AG08396 (cell line): ENCODE measurements at regions not wholly inside any gene's neighbourhood (a gene's known extent, or its start where the extent isn't known, plus 50 kb on each side); places are given as distances from the start of the nearest gene placed in this dataset.
"Not testable (repeated sequence)": the region's sequence is repeated elsewhere in the genome, so short reads cannot be mapped to it uniquely, and the experiment has no call there.

Experiments
- DNase-seq: peaks from one replicate; pipeline ENCODE4 v3.0.0; 2012; ENCODE audit warnings: low spot score, mixed read lengths

GRCh38 chr5:84790406-84790805, 405.7 kb upstream of the EDIL3 start:
- DNase-seq, result no peak

DNA sequence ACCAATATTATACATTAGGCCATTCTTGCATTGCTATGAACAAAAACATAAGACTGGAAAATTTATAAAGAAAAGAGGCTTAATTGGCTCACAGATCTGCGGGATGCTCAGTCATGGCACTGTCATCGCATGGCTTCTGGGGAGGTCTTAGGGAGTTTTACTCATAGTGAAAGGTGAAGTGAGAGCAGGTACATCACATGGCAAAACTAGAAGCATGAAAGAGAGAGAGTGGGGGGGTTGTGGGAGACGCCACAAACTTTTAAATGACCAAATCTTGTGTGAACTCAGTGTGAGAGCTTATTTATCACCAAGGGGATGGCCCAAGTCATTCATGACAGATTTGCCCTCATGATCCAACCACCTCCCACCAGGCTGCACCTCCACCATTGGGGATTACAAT, 398.3 kb upstream of the EDIL3 start:
- no peak for DNase-seq

- DNase-seq, result no peak
These were observed 394.5 kb upstream of the EDIL3 start for GRCh38 chr5:84779186-84779585.

DNA sequence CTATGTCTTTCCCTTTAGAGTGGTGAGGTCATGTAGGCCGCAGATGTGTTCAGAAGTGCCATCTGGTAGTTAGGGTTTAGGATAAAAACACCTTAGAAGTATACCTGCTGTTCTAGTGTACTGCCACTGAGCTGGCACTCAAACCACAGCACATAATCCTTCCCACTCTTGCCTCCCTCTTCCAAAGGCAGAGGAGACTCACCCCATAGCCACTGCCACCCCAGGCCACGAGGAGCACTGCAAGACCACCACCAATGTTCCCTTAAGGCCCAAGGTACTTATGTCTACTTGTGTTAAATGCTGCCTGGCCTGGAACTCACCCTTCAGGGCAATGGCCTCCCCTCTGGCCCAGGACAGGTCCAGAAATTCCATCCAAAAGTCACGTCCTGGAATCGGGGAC, 379.5 kb upstream of the EDIL3 start:
- no peak for DNase-seq

- DNase-seq, result no peak
These were observed 373.3 kb upstream of the EDIL3 start for GRCh38 chr5:84758008-84758407.

GRCh38 chr5:84752780-84753179, 368.1 kb upstream of the EDIL3 start:
- no peak for DNase-seq

DNA sequence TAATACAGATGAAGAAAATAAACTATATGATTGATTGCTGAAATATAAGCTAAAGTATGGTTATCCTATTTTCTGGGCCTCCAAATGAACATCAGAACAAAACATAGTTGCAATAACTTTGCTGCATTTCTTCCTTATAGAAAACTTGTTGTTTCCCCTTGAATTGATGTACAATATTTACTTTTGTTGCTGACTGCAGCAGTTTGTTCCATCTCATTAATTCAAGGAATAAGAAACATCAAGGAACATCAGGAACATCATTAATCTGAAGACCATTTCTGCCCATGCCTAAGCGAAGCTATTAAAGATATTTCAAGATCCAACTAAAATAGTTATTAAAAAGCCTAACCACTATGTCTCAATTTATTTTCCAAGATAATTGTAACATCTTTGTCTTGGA, 363.6 kb upstream of the EDIL3 start:
- no peak for DNase-seq

- DNase-seq, result not testable (repeated sequence)
These were observed 361.6 kb upstream of the EDIL3 start for GRCh38 chr5:84746280-84746679.

DNA sequence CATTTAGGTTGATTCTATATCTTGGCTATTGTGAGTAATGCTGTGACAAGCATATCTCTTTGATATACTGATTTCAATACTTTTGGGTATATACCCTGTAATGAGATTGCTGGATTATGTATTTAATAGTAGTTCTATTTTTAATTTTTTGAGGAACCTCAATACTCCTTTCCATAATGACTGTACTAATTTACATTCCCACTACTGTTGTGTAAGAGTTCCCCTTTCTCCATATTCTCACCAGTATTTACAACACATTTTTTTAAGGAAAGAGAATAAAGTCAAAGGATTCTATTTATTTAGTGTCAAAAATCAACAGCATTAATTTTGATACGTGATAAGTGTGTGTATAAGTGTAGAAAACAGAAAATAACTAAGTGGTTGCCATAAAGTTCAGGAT, 356.4 kb upstream of the EDIL3 start:
- no peak for DNase-seq

- DNase-seq, result no peak
These were observed 344.6 kb upstream of the EDIL3 start for GRCh38 chr5:84729326-84729725.

DNA sequence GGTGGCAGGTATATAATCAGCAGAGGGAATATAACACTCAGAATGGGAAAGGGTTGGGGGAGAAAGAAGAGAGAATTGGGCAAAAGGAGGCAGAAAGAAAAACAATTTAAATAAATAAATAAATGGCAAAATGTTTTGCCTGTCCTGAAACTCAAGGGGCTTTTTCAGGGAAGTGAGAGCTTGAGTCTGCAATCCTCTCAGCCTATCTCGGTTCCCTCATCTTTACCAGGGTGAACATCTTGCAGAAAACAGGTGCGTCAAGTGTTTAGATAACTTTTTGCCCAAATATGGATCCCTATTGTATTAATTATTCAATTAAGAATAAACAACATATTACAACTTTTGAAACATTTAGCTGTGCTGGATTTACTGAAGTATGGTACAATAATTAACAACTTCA, 343.0 kb upstream of the EDIL3 start:
- no peak for DNase-seq

- DNase-seq, result no peak
These were observed 341.4 kb upstream of the EDIL3 start for GRCh38 chr5:84725946-84726570.

- no peak for DNase-seq
These were observed 340.0 kb upstream of the EDIL3 start for GRCh38 chr5:84724683-84725082.

DNA sequence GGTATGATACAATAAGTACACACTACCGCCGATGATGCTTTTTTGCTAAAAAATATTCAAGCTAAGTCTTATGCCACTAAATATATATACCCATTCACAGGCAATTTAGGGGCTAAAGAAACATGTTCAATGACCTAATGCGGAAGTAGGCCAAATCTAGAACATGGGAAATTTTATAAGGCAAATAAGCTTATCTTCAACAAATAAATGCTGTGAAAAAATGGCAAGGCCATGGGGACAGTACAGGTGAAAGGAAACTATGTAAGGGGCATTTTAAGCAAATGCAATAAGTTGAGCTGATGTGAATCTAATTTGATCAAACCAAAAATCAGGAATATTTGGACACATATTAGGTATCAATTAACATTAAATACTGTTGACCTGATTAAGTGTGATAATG, 339.5 kb upstream of the EDIL3 start:
- DNase-seq, result no peak

GRCh38 chr5:84718377-84718776, 333.7 kb upstream of the EDIL3 start:
- no peak for DNase-seq

DNA sequence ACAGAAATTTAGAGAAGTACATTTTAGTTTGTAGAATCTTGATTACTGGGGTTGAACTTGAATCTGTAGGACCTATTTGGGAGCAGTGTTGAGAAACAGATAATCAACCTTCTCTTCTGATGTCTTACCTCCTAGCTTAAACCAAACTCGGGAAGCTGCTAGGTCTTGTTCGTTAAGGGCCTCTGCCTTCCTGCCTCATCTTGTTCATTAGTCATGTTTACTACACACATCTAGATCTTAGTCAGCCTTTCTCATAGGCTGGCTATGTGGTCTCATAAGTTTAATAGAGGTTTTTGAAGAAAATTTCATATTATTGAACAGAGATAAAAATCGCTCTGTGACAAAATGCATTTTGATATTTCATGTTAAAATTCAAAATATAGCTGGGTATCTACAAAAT, 331.0 kb upstream of the EDIL3 start:
- DNase-seq, result no peak

- DNase-seq, result no peak
These were observed 330.4 kb upstream of the EDIL3 start for GRCh38 chr5:84715091-84715490.

DNA sequence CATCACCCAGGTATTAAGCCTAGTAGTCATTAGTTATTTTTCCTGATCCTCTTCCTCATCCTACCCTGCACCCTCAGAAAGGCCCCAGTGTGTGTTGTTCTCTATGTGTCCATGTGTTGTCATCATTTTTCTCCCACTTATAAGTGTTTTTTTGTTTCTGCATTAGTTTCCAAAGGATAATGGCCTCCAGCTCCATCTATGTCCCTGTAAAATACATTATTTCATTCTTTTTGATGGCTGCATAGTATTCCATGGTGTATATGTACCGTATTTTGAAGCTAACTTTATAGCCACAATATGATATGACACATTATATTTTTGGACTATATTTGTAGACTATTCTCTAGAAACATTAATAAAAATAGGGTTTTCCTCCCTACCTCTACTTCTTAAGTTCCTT, 324.4 kb upstream of the EDIL3 start:
- no peak for DNase-seq

DNA sequence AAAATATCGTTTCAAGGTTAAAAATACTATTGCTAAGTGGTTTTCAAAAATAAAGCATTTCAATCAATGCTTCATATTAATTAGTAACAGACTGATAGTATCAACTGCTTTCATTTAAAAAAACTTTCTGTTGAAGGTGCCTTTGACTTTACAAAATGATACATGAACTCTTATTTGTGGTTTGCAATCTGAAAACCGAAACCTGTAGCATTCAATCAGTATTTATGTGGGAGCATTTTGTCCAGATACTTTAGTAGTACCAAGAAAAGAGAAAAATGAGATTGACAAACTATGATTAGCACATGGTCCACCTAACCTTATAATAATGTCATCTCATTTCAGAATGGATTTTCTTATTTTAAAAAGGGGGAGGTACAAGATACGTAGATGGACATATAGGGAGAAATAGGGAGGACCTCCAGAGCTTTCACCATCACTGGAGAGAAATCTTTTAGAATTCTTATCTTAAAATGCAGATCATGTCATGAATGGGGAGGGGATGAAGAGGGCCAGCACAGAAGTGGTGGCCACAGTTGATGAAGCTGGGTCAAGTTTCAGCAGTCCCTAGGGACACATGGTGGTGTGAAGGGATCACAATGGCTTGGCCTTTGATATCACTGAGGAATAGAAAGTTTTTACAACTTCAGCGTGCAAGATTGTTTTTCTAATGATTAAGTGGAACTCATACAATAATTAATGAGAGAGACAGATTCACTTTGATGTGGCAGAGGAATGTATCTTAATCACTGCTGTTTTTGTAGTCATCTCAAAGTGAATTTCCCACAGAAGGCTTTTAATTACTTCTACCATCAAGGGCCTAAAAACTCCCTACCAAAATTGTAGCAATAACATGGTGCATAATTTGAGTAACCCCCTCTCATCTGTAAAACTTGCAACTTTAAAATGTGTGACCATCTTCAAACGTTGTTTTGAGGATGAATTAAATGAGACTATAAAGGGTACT, 322.3 kb upstream of the EDIL3 start:
- no peak for DNase-seq

DNA sequence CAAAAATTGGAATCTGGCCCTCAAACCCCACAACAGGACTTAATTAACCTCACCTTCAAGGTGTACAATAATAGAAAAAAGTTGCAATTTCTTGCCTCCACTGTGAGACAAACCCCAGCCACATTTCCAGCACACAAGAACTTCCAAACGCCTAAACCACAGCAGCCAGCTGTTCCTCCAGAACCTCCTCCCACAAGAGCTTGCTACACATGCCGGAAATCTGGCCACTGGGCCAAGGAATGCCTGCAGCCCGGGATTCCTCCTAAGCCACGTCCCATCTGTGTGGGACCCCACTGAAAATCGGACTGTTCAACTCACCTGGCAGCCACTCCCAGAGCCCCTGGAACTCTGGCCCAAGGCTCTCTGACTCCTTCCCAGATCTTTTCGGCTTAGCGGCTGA, 315.9 kb upstream of the EDIL3 start:
- DNase-seq, result not testable (repeated sequence)

- DNase-seq, result no peak
These were observed 312.0 kb upstream of the EDIL3 start for GRCh38 chr5:84696651-84697050.

GRCh38 chr5:84695330-84695729, 310.6 kb upstream of the EDIL3 start:
- no peak for DNase-seq

DNA sequence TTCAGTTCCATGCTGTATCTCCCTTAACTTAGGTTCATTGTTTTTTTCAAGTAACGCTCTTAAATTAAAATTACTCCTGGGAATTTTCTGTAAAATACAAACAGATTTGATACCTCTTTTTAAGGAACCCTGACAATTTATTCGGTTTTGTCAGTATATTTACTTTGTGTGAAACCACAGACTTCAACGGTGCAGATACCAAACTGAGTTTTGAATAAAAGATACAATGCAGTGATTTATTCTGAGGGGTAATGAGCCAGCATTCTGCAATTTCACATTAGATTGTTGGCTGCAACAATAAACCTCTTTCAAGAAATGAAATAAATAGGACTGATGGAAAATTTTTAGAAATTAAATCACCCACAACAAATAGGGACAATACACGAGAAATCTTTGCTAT, 308.6 kb upstream of the EDIL3 start:
- DNase-seq, result no peak

DNA sequence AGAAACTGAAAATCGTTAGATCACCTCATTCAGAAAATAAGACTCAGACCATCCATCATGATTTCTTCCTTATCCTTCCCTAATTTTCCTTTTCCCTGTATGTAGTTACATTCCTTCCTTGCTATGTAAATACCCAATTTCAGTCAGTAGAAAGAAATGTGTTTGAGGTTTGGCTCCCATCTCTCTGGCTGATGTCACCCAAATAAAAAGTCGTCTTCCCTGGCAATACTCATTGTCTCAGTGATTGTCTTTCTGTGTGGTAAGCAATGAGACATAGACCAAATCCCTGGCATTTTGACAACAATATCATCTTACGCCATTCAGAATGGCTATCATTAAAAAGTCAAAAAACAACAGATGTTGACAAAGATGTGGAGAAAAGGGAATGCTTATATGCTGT, 303.9 kb upstream of the EDIL3 start:
- peak; percentile 2 for DNase-seq
